MM.1S (cell line): ENCODE measurements at regions not wholly inside any gene's neighbourhood (a gene's known extent, or its start where the extent isn't known, plus 50 kb on each side); places are given as distances from the start of the nearest gene placed in this dataset.

Experiments used
- DNase-seq: peaks from one replicate; pipeline ENCODE4 v3.0.0-alpha.2; 2015
- H2AFZ ChIP-seq: fragments of 300-600 bp; sonication (generic); 2 replicates; pipeline ENCODE4 v1.6.0; 2016; ENCODE audit warnings: antibody characterized with exemption, low read length
- H3F3A ChIP-seq: fragments of 300-600 bp; sonication (generic); 2 replicates; pipeline ENCODE4 v1.6.1; 2016; ENCODE audit warnings: mild to moderate bottlenecking, antibody characterized with exemption, low read length, moderate library complexity, mixed read lengths; ENCODE audit not compliant: insufficient read depth
- H3K27ac ChIP-seq: fragments of 300-600 bp; sonication (generic); 2 replicates; pipeline ENCODE4 v1.5.1; 2016; ENCODE audit warnings: mild to moderate bottlenecking, low read length
- H3K27me3 ChIP-seq: fragments of 300-600 bp; sonication (generic); replicated peaks from 2 replicates; pipeline ENCODE4 v1.6.0; 2016; ENCODE audit warnings: low read length; ENCODE audit not compliant: insufficient read depth
- H3K36me3 ChIP-seq: fragments of 300-600 bp; sonication (generic); replicated peaks from 2 replicates; pipeline ENCODE4 v1.6.1; 2016; ENCODE audit warnings: mild to moderate bottlenecking, low read length, mixed read lengths; ENCODE audit not compliant: insufficient read depth
- H3K4me1 ChIP-seq: fragments of 300-600 bp; sonication (generic); 2 replicates; pipeline ENCODE4 v1.6.1; 2016; ENCODE audit warnings: low read length, mixed read lengths
- H3K4me2 ChIP-seq: fragments of 300-600 bp; sonication (generic); 2 replicates; pipeline ENCODE4 v1.6.0; 2016; ENCODE audit warnings: low read depth, low read length
- H3K4me3 ChIP-seq: fragments of 300-600 bp; sonication (generic); 2 replicates; pipeline ENCODE4 v1.5.1; 2016; ENCODE audit warnings: low read length, mixed read lengths
- H3K79me2 ChIP-seq: fragments of 300-600 bp; sonication (generic); 2 replicates; pipeline ENCODE4 v1.6.1; 2016; ENCODE audit warnings: mixed run types, low read length, mixed read lengths
- H3K9ac ChIP-seq: fragments of 300-600 bp; sonication (generic); 2 replicates; pipeline ENCODE4 v1.6.1; 2016; ENCODE audit warnings: low read length, mixed read lengths
- H3K9me2 ChIP-seq: fragments of 300-600 bp; sonication (generic); replicated peaks from 2 replicates; pipeline ENCODE4 v1.6.1; 2016; ENCODE audit warnings: mild to moderate bottlenecking, low read length, mixed read lengths; ENCODE audit not compliant: insufficient read depth
- H3K9me3 ChIP-seq: fragments of 300-600 bp; sonication (generic); replicated peaks from 2 replicates; pipeline ENCODE4 v1.6.1; 2016; ENCODE audit warnings: mild to moderate bottlenecking, low read length, mixed read lengths; ENCODE audit not compliant: insufficient read depth
- H4K20me1 ChIP-seq: fragments of 300-600 bp; sonication (generic); 2 replicates; pipeline ENCODE4 v1.6.1; 2016; ENCODE audit warnings: mild to moderate bottlenecking, low read length, moderate library complexity, mixed read lengths; ENCODE audit not compliant: insufficient read depth
- EZH2 ChIP-seq: fragments of 300-600 bp; sonication (generic); optimal IDR thresholded peaks from 2 replicates; pipeline ENCODE3; 2017; ENCODE audit warnings: low read depth, mild to moderate bottlenecking, antibody characterized with exemption, low read length, mixed read lengths
- EZH2phosphoT487 ChIP-seq: fragments of 300-600 bp; sonication (generic); IDR thresholded peaks from 2 replicates; pipeline ENCODE4 v1.6.1; 2018; ENCODE audit warnings: antibody characterized with exemption, low read length
- TF ChIP-seq, protein P1 (sequence below): fragments of 300-600 bp; sonication (generic); IDR thresholded peaks from 2 replicates; pipeline ENCODE4 v1.5.1; 2016; ENCODE audit warnings: antibody characterized with exemption, low read length, mixed read lengths

DNA sequence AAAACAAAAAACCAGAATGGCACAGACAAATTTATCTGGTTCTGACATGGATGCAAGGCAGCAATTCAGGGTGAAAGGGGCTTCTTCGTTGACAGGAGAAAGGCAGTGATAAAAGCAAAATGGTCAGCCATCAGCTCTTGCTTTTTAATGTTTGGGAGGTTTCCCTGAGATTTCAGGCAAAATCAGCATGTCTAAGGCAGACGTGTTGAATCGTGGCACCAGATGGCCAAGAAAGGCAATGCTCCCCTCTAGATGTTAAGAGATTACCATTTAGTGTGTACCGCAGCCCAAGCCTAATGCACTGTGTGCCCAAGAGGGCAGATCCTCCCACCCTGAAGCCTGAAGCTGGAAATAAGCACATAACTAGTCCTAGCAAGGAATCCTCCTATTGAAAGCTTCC, 88.8 kb upstream of the GALNT18 start:
- Histone ChIP-seq H4K20me1 (no peaks in the 10 kb centered on the region), H3F3A (no peaks in the 10 kb centered on the region), H3K27me3 (no peaks in the 10 kb centered on the region), H3K4me1 (no peaks in the 10 kb centered on the region), H3K4me3 (no peak overlapping the region), H2AFZ (no peak overlapping the region), H3K4me2 (no peak overlapping the region), H3K27ac (no peak overlapping the region), H3K9me3 (no peaks in the 10 kb centered on the region), H3K79me2 (no peaks in the 10 kb centered on the region), H3K36me3 (no peaks in the 10 kb centered on the region), H3K9me2 (no peaks in the 10 kb centered on the region), H3K9ac (no peak overlapping the region)
- TF ChIP-seq, protein P1, sequence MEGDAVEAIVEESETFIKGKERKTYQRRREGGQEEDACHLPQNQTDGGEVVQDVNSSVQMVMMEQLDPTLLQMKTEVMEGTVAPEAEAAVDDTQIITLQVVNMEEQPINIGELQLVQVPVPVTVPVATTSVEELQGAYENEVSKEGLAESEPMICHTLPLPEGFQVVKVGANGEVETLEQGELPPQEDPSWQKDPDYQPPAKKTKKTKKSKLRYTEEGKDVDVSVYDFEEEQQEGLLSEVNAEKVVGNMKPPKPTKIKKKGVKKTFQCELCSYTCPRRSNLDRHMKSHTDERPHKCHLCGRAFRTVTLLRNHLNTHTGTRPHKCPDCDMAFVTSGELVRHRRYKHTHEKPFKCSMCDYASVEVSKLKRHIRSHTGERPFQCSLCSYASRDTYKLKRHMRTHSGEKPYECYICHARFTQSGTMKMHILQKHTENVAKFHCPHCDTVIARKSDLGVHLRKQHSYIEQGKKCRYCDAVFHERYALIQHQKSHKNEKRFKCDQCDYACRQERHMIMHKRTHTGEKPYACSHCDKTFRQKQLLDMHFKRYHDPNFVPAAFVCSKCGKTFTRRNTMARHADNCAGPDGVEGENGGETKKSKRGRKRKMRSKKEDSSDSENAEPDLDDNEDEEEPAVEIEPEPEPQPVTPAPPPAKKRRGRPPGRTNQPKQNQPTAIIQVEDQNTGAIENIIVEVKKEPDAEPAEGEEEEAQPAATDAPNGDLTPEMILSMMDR: no peak
- TF ChIP-seq EZH2phosphoT487 (no peak), EZH2 (no peak)
- DNase-seq: no peak

DNA sequence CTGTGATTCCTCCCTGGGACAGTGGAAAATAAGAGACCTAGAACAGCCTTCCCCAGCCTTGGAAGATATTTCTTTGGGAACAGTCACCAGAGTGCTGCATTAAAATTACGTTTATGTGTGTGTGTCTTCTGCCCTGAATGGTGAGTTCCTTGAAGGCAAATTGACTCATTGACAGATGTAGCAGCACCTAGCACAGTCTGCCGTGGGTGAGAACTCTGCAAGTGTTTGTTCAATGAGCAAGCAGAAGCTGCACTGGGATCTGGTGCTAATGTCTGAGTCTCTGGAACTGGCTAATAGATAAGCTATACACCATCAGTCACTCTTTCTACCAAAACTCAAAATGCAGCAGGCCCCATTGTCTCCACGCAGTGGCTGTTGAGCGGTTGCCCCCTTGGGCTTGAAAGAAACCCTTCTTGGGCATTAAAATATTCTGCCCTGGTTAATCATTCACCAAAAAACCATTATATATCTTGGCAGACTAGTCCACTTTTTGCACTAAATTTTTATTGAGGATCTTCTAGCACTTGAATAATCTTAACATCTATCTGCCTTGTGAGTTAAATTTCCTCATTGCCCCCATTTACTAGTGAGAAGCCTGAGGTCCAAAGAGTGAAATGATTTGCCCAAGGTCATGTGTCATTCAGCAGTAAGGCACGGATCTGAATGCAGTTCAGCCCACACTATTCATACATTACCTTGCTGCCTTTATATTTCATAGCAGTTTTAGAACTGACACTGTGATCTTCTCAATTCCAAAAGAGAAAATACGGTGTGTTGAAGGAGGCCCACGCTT, 87.8 kb upstream of the GALNT18 start:
- Histone ChIP-seq H3F3A (no peaks in the 10 kb centered on the region), H2AFZ (no peak overlapping the region), H3K27me3 (no peaks in the 10 kb centered on the region), H3K4me2 (no peak overlapping the region), H3K36me3 (no peaks in the 10 kb centered on the region), H3K9ac (no peak overlapping the region), H3K79me2 (no peaks in the 10 kb centered on the region), H3K4me3 (no peak overlapping the region), H4K20me1 (no peaks in the 10 kb centered on the region), H3K9me3 (no peaks in the 10 kb centered on the region), H3K9me2 (no peaks in the 10 kb centered on the region), H3K27ac (no peak overlapping the region), H3K4me1 (no peaks in the 10 kb centered on the region)
- TF ChIP-seq, protein P1: no peak
- no peak for TF ChIP-seq EZH2phosphoT487
- TF ChIP-seq EZH2: no peak
- DNase-seq: no peak

DNA sequence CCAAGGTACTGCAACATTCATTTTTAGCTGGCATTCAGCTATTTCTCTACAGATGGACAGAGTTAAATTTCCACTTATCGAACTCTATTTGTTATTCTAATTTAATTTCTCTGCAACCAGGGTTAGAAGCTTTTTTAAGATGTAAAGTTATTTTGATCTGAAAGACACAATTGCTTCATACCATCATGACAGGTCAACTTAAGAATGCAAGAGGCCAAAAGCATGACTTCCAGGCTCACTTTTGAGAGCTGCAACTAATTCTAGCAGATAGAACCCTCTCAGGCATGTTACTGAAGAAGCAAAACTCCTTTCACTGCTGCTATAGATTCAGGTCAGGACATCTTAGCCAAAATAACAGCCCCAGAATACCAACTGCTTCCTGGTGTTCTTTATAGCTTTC, 86.5 kb upstream of the GALNT18 start:
- Histone ChIP-seq H3K9me3 (no peaks in the 10 kb centered on the region), H3F3A (no peaks in the 10 kb centered on the region), H2AFZ (no peak overlapping the region), H3K27me3 (no peaks in the 10 kb centered on the region), H3K36me3 (no peaks in the 10 kb centered on the region), H3K4me3 (no peak overlapping the region), H3K9ac (no peak overlapping the region), H3K9me2 (no peaks in the 10 kb centered on the region), H3K4me2 (no peak overlapping the region), H3K4me1 (no peaks in the 10 kb centered on the region), H3K27ac (no peak overlapping the region), H3K79me2 (no peaks in the 10 kb centered on the region), H4K20me1 (no peaks in the 10 kb centered on the region)
- DNase-seq: no peak
- no peak for TF ChIP-seq EZH2
- TF ChIP-seq, protein P1: no peak
- no peak for TF ChIP-seq EZH2phosphoT487
